ENCODE measurements at regions not wholly inside any gene's neighbourhood (a gene's known extent, or its start where the extent isn't known, plus 50 kb on each side); places are given as distances from the start of the nearest gene placed in this dataset.
"Not testable (repeated sequence)": the region's sequence is repeated elsewhere in the genome, so short reads cannot be mapped to it uniquely, and the experiment has no call there.

DNA sequence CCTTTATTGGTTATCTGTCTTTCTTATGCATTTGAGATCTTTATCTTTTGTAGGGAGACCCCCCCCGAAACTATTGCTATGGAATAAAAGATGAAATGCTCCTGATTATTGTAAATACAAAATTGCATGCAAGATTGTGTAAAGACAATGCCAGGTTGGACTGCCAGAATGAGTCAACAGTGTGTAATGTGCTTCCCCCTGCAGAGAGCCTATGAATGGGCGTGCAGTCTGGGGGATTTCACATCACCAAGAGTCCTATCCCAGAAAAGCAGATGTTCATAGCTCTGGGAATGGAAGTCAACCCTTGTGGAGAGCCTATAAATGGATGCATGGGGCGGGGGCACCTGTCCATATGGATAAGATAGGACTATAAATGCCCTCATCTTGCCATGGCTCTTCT, 584.3 kb downstream of the NSUN3 start:
- H3K9ac ChIP-seq (ENCODE audit: low read length): no peak overlapping the region
- TF ChIP-seq EZH2phosphoT487 (conservative IDR thresholded peaks at IDR 0.05; ENCODE audit: low read length): no peak
- TF ChIP-seq, protein P1, sequence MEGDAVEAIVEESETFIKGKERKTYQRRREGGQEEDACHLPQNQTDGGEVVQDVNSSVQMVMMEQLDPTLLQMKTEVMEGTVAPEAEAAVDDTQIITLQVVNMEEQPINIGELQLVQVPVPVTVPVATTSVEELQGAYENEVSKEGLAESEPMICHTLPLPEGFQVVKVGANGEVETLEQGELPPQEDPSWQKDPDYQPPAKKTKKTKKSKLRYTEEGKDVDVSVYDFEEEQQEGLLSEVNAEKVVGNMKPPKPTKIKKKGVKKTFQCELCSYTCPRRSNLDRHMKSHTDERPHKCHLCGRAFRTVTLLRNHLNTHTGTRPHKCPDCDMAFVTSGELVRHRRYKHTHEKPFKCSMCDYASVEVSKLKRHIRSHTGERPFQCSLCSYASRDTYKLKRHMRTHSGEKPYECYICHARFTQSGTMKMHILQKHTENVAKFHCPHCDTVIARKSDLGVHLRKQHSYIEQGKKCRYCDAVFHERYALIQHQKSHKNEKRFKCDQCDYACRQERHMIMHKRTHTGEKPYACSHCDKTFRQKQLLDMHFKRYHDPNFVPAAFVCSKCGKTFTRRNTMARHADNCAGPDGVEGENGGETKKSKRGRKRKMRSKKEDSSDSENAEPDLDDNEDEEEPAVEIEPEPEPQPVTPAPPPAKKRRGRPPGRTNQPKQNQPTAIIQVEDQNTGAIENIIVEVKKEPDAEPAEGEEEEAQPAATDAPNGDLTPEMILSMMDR (IDR thresholded peaks at IDR 0.05; ENCODE audit: insufficient read depth, low read length, poor library complexity, severe bottlenecking): no peak
- no peaks in the 10 kb centered on the region for H3K36me3 ChIP-seq (ENCODE audit: low read length)
- H2AFZ ChIP-seq (ENCODE audit: low read depth, low read length, severe bottlenecking): no peak overlapping the region
- no peaks in the 10 kb centered on the region for H3K9me2 ChIP-seq (replicated peaks; ENCODE audit: insufficient read depth, low read length)
- H3K4me2 ChIP-seq (ENCODE audit: low read depth, low read length, poor library complexity, severe bottlenecking): no peak overlapping the region
- no peaks in the 10 kb centered on the region for H3K27me3 ChIP-seq (ENCODE audit: low read length)
- H3K79me2 ChIP-seq (ENCODE audit: insufficient read depth, low read length): no peaks in the 10 kb centered on the region
- no peaks in the 10 kb centered on the region for H3K9me3 ChIP-seq (ENCODE audit: insufficient read depth, low read length)
- H3K27ac ChIP-seq (ENCODE audit: low read depth, low read length): no peak overlapping the region
- no peaks in the 10 kb centered on the region for H4K20me1 ChIP-seq (ENCODE audit: low read depth, low read length)
- H3F3A ChIP-seq (ENCODE audit: insufficient read depth): no peaks in the 10 kb centered on the region
- no peak overlapping the region for H3K4me3 ChIP-seq (ENCODE audit: insufficient read depth, low read length, poor library complexity, severe bottlenecking)

DNA sequence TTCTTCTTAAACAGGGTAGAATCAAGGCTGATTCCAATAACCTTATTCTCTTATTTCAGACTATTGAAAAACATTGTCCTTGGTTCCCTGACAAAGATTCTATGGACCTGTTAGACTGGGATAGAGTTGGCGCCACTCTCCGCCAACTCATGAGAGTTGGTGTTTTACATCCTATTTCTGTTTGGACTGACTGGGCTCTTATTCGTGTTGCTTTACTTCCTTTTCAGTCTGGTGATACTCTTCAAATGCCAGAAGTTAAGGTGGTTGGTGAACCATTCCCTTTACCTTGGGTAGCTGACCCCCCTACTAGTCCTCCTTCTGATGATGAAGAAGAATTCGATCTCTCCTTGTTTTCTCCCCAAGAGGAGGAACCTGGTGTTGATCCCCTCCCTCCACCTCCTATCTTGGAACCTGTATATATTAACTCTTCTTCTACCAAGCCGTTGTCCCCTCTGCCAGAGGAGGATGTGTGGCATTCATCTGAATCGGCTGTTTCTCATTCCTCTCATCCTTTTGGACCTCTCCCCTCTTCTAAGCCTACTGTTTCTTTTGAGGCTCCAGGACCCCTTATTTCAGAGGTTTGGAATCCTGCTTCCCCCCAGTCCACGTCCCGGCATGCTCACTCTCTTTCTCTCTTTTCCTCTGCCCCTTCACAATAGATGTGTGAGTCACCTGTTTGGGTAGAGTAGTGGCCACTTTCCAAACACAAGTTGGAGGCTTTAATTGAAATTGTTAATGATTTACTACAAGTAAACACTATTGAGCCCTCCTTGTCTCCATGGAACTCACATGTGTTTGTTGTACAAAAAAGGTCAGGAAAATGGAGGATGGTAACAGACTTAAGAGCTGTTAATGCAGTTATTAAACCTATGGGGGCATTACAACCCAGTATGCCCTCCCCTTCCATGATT, 585.7 kb downstream of the NSUN3 start:
- not testable (repeated sequence) for H3K4me2 ChIP-seq (ENCODE audit: low read depth, low read length, poor library complexity, severe bottlenecking); H3K36me3 ChIP-seq (ENCODE audit: low read length)

DNA sequence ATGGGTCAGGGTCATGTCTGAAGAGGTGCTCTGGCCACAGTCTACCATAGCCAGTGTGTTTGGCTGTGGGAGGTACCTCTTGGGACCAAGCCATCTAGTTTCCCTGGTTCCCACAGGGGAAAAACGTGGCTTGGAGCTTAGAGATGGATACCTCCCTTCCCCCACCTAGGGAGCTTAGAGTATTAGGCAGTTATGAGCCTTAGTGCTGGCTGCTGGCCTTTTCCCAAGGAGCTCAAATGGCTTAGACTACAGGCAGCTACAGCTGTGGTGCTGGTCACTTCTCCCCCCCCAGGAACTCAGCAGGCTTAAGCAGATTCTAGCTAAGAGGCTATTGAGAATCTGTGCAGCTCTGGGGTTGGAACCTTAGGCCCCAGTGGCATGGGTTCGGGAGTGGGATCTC, 591.2 kb downstream of the NSUN3 start:
- H4K20me1 ChIP-seq (ENCODE audit: low read depth, low read length): no peaks in the 10 kb centered on the region
- H3K27me3 ChIP-seq (ENCODE audit: low read length): no peaks in the 10 kb centered on the region
- TF ChIP-seq, protein P1 (IDR thresholded peaks at IDR 0.05; ENCODE audit: insufficient read depth, low read length, poor library complexity, severe bottlenecking): no peak
- no peak for TF ChIP-seq EZH2phosphoT487 (conservative IDR thresholded peaks at IDR 0.05; ENCODE audit: low read length)
- no peaks in the 10 kb centered on the region for H3K9me2 ChIP-seq (replicated peaks; ENCODE audit: insufficient read depth, low read length)
- H3K79me2 ChIP-seq (ENCODE audit: insufficient read depth, low read length): no peaks in the 10 kb centered on the region
- H3K9me3 ChIP-seq (ENCODE audit: insufficient read depth, low read length): no peaks in the 10 kb centered on the region
- no peaks in the 10 kb centered on the region for H3K36me3 ChIP-seq (ENCODE audit: low read length)
- no peak overlapping the region for H3K4me3 ChIP-seq (ENCODE audit: insufficient read depth, low read length, poor library complexity, severe bottlenecking)
- H3K27ac ChIP-seq (ENCODE audit: low read depth, low read length): no peak overlapping the region
- H3K9ac ChIP-seq (ENCODE audit: low read length): no peak overlapping the region
- no peaks in the 10 kb centered on the region for H3F3A ChIP-seq (ENCODE audit: insufficient read depth)
- no peak overlapping the region for H2AFZ ChIP-seq (ENCODE audit: low read depth, low read length, severe bottlenecking)
- no peak overlapping the region for H3K4me2 ChIP-seq (ENCODE audit: low read depth, low read length, poor library complexity, severe bottlenecking)

More for the DNA sequence above, 585.7 kb downstream of the NSUN3 start:
- H3K4me3 ChIP-seq (ENCODE audit: insufficient read depth, low read length, poor library complexity, severe bottlenecking); H3K27me3 ChIP-seq (ENCODE audit: low read length); H3K79me2 ChIP-seq (ENCODE audit: insufficient read depth, low read length); H3K9me3 ChIP-seq (ENCODE audit: insufficient read depth, low read length); H2AFZ ChIP-seq (ENCODE audit: low read depth, low read length, severe bottlenecking); H4K20me1 ChIP-seq (ENCODE audit: low read depth, low read length); H3K27ac ChIP-seq (ENCODE audit: low read depth, low read length); H3K9ac ChIP-seq (ENCODE audit: low read length); H3F3A ChIP-seq (ENCODE audit: insufficient read depth); H3K9me2 ChIP-seq (replicated peaks; ENCODE audit: insufficient read depth, low read length): not testable (repeated sequence)

DNA sequence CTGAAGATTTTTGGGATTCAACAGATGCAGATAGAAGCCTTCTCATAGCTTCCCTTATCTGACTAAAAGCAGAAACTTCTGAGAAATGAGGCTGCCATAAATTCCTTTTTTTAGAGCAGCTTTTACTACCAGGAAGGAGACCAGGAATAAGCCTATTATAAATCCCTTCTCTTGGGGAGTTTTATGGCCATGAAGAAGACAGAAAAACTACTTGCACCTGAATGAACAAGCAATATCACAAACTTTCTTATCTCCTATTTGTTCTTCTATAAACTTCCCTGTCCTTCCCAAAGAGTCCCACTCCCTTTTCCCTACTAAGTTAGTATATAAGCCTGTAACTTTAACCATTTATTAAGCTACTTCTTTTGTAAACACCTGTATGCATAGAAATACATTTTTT, 603.1 kb downstream of the NSUN3 start:
- TF ChIP-seq, protein P1 (IDR thresholded peaks at IDR 0.05; ENCODE audit: insufficient read depth, low read length, poor library complexity, severe bottlenecking): no peak
- no peak for TF ChIP-seq EZH2phosphoT487 (conservative IDR thresholded peaks at IDR 0.05; ENCODE audit: low read length)
- H3K27me3 ChIP-seq (ENCODE audit: low read length): no peaks in the 10 kb centered on the region
- no peak overlapping the region for H2AFZ ChIP-seq (ENCODE audit: low read depth, low read length, severe bottlenecking)

More for the DNA sequence above, 603.1 kb downstream of the NSUN3 start:
- H3K79me2 ChIP-seq (ENCODE audit: insufficient read depth, low read length): no peaks in the 10 kb centered on the region
- H3K9ac ChIP-seq (ENCODE audit: low read length): no peak overlapping the region
- H3K4me2 ChIP-seq (ENCODE audit: low read depth, low read length, poor library complexity, severe bottlenecking): no peak overlapping the region
- H3K9me3 ChIP-seq (ENCODE audit: insufficient read depth, low read length): no peaks in the 10 kb centered on the region
- no peak overlapping the region for H3K27ac ChIP-seq (ENCODE audit: low read depth, low read length)
- no peaks in the 10 kb centered on the region for H3K9me2 ChIP-seq (replicated peaks; ENCODE audit: insufficient read depth, low read length)
- H4K20me1 ChIP-seq (ENCODE audit: low read depth, low read length): no peaks in the 10 kb centered on the region
- H3K36me3 ChIP-seq (ENCODE audit: low read length): no peaks in the 10 kb centered on the region
- H3K4me3 ChIP-seq (ENCODE audit: insufficient read depth, low read length, poor library complexity, severe bottlenecking): no peak overlapping the region
- no peaks in the 10 kb centered on the region for H3F3A ChIP-seq (ENCODE audit: insufficient read depth)
